ENCODE measurements at regions not wholly inside any gene's neighbourhood (a gene's known extent, or its start where the extent isn't known, plus 50 kb on each side); places are given as distances from the start of the nearest gene placed in this dataset.

- no peak overlapping the region for H3K18ac ChIP-seq (ENCODE audit: low read depth, low read length)
- H3K9me3 ChIP-seq (ENCODE audit: control insufficient read depth, insufficient read depth, low read length): peaks cover 7% of the 10 kb centered on the region
- no peak for TF ChIP-seq POLR2A (IDR thresholded peaks at IDR 0.05; ENCODE audit: low read depth, low read length)
- TF ChIP-seq FOS (IDR thresholded peaks at IDR 0.05; ENCODE audit: low read depth, low read length): no peak
- TF ChIP-seq SMC3 (IDR thresholded peaks at IDR 0.05; ENCODE audit: low read depth, low read length): no peak
- TF ChIP-seq RAD21 (IDR thresholded peaks at IDR 0.05; ENCODE audit: low read length): no peak
- no peak overlapping the region for H2BK120ac ChIP-seq (ENCODE audit: low read depth, low read length)
- H4K5ac ChIP-seq (ENCODE audit: low read depth, low read length): no peak overlapping the region
- H2AFZ ChIP-seq (replicated peaks; ENCODE audit: low read length, poor library complexity): no peak overlapping the region
- H3K4me1 ChIP-seq (ENCODE audit: control insufficient read depth, insufficient read depth, low read length): no peaks in the 10 kb centered on the region
- WGBS, 2 experiments (ENCODE audit: extremely low coverage in 2 of 2, insufficient read length in 1 of 2): no CpG with 5 or more reads among the region's 6 CpGs
- H4K20me1 ChIP-seq (ENCODE audit: insufficient read depth, low read length): no peaks in the 10 kb centered on the region
- dilution Hi-C loops (cut with HindIII; ENCODE audit: low sequenced_read_pairs, unreplicated experiment): no loop called here
- no peak overlapping the region for H3K14ac ChIP-seq (replicated peaks; ENCODE audit: low read depth, low read length)
- H2AK9ac ChIP-seq (replicated peaks; ENCODE audit: low read depth, low read length, poor library complexity): no peak overlapping the region
- H2AK5ac ChIP-seq (ENCODE audit: low read depth, low read length): no peak overlapping the region
- ChIA-PET CTCF (no interaction called here), POLR2A (ENCODE audit: unreplicated experiment) (no interaction called here)
- no peak overlapping the region for H3K56ac ChIP-seq (ENCODE audit: extremely low read depth, insufficient read depth, low read length)
- no peak overlapping the region for H2BK5ac ChIP-seq (ENCODE audit: low read depth, low read length, poor library complexity, severe bottlenecking)
- H3K79me1 ChIP-seq (ENCODE audit: low read depth in 1 of 2, low read length in 2 of 2): no peaks in the 10 kb centered on the region
- H2BK15ac ChIP-seq (ENCODE audit: low read depth, low read length): no peak overlapping the region
- no peak overlapping the region for H3K9ac ChIP-seq (ENCODE audit: low read depth, low read length)
- ATAC-seq (ENCODE audit: low read depth) (no peak), DNase-seq (no peak)
- no peaks in the 10 kb centered on the region for H3K27me3 ChIP-seq (ENCODE audit: control insufficient read depth, insufficient read depth, low read length)
- H3K9me1 ChIP-seq (ENCODE audit: insufficient read depth, low read length): no peaks in the 10 kb centered on the region
- H3K4ac ChIP-seq (ENCODE audit: low read depth, low read length): no peak overlapping the region
- BruUV-seq (replicated peaks): no TSS peak
- H3K36me3 ChIP-seq (ENCODE audit: control insufficient read depth, insufficient read depth, low read length): no peaks in the 10 kb centered on the region
- no peak overlapping the region for H3K23ac ChIP-seq (ENCODE audit: low read depth, low read length)
- no peak overlapping the region for H3K27ac ChIP-seq (ENCODE audit: insufficient read depth, low read length)
- intact Hi-C loops (cut with micrococcal nuclease): no loop called here
- H3K4me2 ChIP-seq (ENCODE audit: low read depth, low read length): no peak overlapping the region
- in situ Hi-C loops (cut with MboI; ENCODE audit: low sequenced_read_pairs): loop anchor here (10.0 kb wide), 1 partner anchor 61 kb away; no protein-coding TSS in a partner anchor
- no peak overlapping the region for H2BK20ac ChIP-seq (ENCODE audit: low read depth, low read length)
- no peak overlapping the region for H3K4me3 ChIP-seq (ENCODE audit: insufficient read depth, low read depth, low read length)
- no peak overlapping the region for H4K8ac ChIP-seq (ENCODE audit: low read depth in 2 of 2, low read length in 2 of 2)
- no peak overlapping the region for H4K91ac ChIP-seq (ENCODE audit: insufficient read depth, low read depth, low read length)
These were observed 277.2 kb upstream of the RBFOX1 start for GRCh38 chr16:7055443-7055842.
